RWPE2 (cell line): ENCODE measurements at regions not wholly inside any gene's neighbourhood (a gene's known extent, or its start where the extent isn't known, plus 50 kb on each side); places are given as distances from the start of the nearest gene placed in this dataset.
"Not testable (repeated sequence)": the region's sequence is repeated elsewhere in the genome, so short reads cannot be mapped to it uniquely, and the experiment has no call there.

Experiments
- ATAC-seq: fragments of 200-7000 bp; cut with Tn5 transposase; 3 replicates; pipeline ENCODE4 v1.9.1; 2021; ENCODE audit warnings: low read depth
- DNase-seq: peaks from one replicate; pipeline ENCODE4 v3.0.0-alpha.2; 2020; ENCODE audit warnings: low spot score
- H3K27ac ChIP-seq: fragments of 450-650 bp; 2 replicates; pipeline ENCODE4 v1.5.1; 2017; ENCODE audit warnings: mild to moderate bottlenecking; ENCODE audit not compliant: poor library complexity, severe bottlenecking
- H3K27me3 ChIP-seq: fragments of 250-450 bp; sonication (Bioruptor Pico); 2 replicates; pipeline ENCODE4 v1.5.1; 2021; ENCODE audit warnings: mild to moderate bottlenecking, moderate library complexity; ENCODE audit not compliant: insufficient read depth, poor library complexity, severe bottlenecking
- H3K36me3 ChIP-seq: fragments of 250-450 bp; sonication (Bioruptor Pico); 2 replicates; pipeline ENCODE4 v1.5.1; 2020; ENCODE audit warnings: low read depth, mild to moderate bottlenecking, moderate library complexity
- H3K4me1 ChIP-seq: fragments of 250-450 bp; sonication (Bioruptor Pico); 2 replicates; pipeline ENCODE4 v1.5.1; 2021; ENCODE audit warnings: mild to moderate bottlenecking, moderate library complexity; ENCODE audit not compliant: insufficient read depth, poor library complexity, severe bottlenecking
- H3K4me3 ChIP-seq: fragments of 250-450 bp; sonication (Bioruptor Pico); 2 replicates; pipeline ENCODE4 v1.5.1; 2021; ENCODE audit warnings: mild to moderate bottlenecking, moderate library complexity; ENCODE audit not compliant: severe bottlenecking
- H3K9me3 ChIP-seq: fragments of 250-450 bp; sonication (Bioruptor Pico); 2 replicates; pipeline ENCODE4 v1.5.1; 2021; ENCODE audit warnings: mild to moderate bottlenecking, moderate library complexity; ENCODE audit not compliant: severe bottlenecking
- CTCF ChIP-seq: fragments of 450-650 bp; IDR thresholded peaks from one replicate; pipeline ENCODE4 v1.5.1; 2017; ENCODE audit warnings: mild to moderate bottlenecking, moderate library complexity; ENCODE audit not compliant: poor library complexity, severe bottlenecking

- DNase-seq: no peak
- H3K4me3 ChIP-seq: no peak overlapping the region
- no peaks in the 10 kb centered on the region for H3K4me1 ChIP-seq
- no peak for TF ChIP-seq CTCF
- peaks cover 8% of the 10 kb centered on the region for H3K27me3 ChIP-seq
- H3K27ac ChIP-seq: no peak overlapping the region
- H3K9me3 ChIP-seq: no peaks in the 10 kb centered on the region
- no peaks in the 10 kb centered on the region for H3K36me3 ChIP-seq
- no peak for ATAC-seq
Observed at GRCh38 chr21:22804151-22804550, 1805.9 kb downstream of the NCAM2 start.

- Histone ChIP-seq H3K27me3 (peaks cover 8% of the 10 kb centered on the region), H3K4me1 (no peaks in the 10 kb centered on the region), H3K27ac (no peak overlapping the region), H3K4me3 (no peak overlapping the region), H3K36me3 (no peaks in the 10 kb centered on the region), H3K9me3 (no peaks in the 10 kb centered on the region)
- no peak for TF ChIP-seq CTCF
- no peak for ATAC-seq
- DNase-seq: no peak
Observed at GRCh38 chr21:22806278-22806677, 1808.1 kb downstream of the NCAM2 start.

GRCh38 chr21:22813201-22813600, 1815.0 kb downstream of the NCAM2 start:
- Histone ChIP-seq H3K4me3 (no peak overlapping the region), H3K27me3 (peaks cover 2% of the 10 kb centered on the region), H3K36me3 (no peaks in the 10 kb centered on the region), H3K4me1 (no peaks in the 10 kb centered on the region), H3K9me3 (no peaks in the 10 kb centered on the region), H3K27ac (no peak overlapping the region)
- no peak for TF ChIP-seq CTCF
- DNase-seq: no peak
- ATAC-seq: no peak

- not testable (repeated sequence) for H3K4me1 ChIP-seq, ATAC-seq
Observed at GRCh38 chr21:22818681-22819485, 1820.7 kb downstream of the NCAM2 start.

GRCh38 chr21:22827422-22827821, 1829.2 kb downstream of the NCAM2 start:
- no peak overlapping the region for H3K4me3 ChIP-seq
- TF ChIP-seq CTCF: no peak
- no peak for DNase-seq
- no peak overlapping the region for H3K27ac ChIP-seq
- no peak for ATAC-seq
- no peaks in the 10 kb centered on the region for H3K4me1 ChIP-seq
- H3K9me3 ChIP-seq: peaks cover 4% of the 10 kb centered on the region
- H3K27me3 ChIP-seq: no peaks in the 10 kb centered on the region
- no peaks in the 10 kb centered on the region; the same call in 1 of the 2 replicates for H3K36me3 ChIP-seq

More at GRCh38 chr21:22818681-22819485, 1820.7 kb downstream of the NCAM2 start:
- not testable (repeated sequence) for H3K4me3 ChIP-seq, H3K9me3 ChIP-seq, H3K27me3 ChIP-seq, H3K27ac ChIP-seq, DNase-seq, H3K36me3 ChIP-seq
